ENCODE measurements at regions not wholly inside any gene's neighbourhood (a gene's known extent, or its start where the extent isn't known, plus 50 kb on each side); places are given as distances from the start of the nearest gene placed in this dataset.

DNA sequence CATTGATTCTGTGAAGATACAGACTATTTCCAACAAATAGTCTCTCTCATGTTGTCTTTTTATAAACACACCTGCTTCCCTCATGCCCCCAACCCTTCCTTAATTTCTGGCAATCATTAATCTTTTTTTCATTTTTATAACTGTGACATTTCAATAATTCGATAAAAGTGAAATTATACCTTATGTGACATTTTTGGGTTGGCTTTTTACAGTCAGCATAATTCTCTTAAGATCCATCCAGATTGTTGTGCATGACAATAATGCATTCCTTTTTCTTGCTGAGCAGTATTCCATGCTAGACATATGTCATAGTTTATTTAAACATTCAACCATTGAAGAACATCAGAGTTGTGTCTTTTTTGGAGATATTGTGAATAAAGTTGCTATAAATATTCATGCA is 541.8 kb upstream of the VRK2 start:
- Mint-ChIP-seq H3K36me3 (no peaks in the 10 kb centered on the region), H3K4me3 (no peak overlapping the region), H3K4me1 (no peaks in the 10 kb centered on the region), H3K9me3 (no peaks in the 10 kb centered on the region), H3K27me3 (ENCODE audit: insufficient read depth, low read depth) (no peaks in the 10 kb centered on the region), H3K27ac (no peak overlapping the region)
- H3K4me3 ChIP-seq, result no peak overlapping the region
- no peaks in the 10 kb centered on the region for H3K79me2 ChIP-seq (ENCODE audit: low read depth)
- H3K36me3 ChIP-seq, result no peaks in the 10 kb centered on the region
- H3K27ac ChIP-seq, result no peak overlapping the region
- no peaks in the 10 kb centered on the region for H3K9me3 ChIP-seq (ENCODE audit: low read depth)
- no peaks in the 10 kb centered on the region for H4K20me1 ChIP-seq (ENCODE audit: low read depth)
- H3K27me3 ChIP-seq, result no peaks in the 10 kb centered on the region
- H3K4me2 ChIP-seq, result no peak overlapping the region
- no peaks in the 10 kb centered on the region for H3K4me1 ChIP-seq
- no peaks in the 10 kb centered on the region for H3F3A ChIP-seq (ENCODE audit: low read depth)
- no peak for DNase-seq (ENCODE audit: low spot score)
- no peak overlapping the region for H2AFZ ChIP-seq (replicated peaks)
- TF ChIP-seq EZH2phosphoT487 (IDR thresholded peaks at IDR 0.05) (no peak), EZH2 (IDR thresholded peaks at IDR 0.05) (no peak)
- TF ChIP-seq, protein P1, sequence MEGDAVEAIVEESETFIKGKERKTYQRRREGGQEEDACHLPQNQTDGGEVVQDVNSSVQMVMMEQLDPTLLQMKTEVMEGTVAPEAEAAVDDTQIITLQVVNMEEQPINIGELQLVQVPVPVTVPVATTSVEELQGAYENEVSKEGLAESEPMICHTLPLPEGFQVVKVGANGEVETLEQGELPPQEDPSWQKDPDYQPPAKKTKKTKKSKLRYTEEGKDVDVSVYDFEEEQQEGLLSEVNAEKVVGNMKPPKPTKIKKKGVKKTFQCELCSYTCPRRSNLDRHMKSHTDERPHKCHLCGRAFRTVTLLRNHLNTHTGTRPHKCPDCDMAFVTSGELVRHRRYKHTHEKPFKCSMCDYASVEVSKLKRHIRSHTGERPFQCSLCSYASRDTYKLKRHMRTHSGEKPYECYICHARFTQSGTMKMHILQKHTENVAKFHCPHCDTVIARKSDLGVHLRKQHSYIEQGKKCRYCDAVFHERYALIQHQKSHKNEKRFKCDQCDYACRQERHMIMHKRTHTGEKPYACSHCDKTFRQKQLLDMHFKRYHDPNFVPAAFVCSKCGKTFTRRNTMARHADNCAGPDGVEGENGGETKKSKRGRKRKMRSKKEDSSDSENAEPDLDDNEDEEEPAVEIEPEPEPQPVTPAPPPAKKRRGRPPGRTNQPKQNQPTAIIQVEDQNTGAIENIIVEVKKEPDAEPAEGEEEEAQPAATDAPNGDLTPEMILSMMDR (IDR thresholded peaks at IDR 0.05), result no peak
- no peak overlapping the region for H3K9ac ChIP-seq

DNA sequence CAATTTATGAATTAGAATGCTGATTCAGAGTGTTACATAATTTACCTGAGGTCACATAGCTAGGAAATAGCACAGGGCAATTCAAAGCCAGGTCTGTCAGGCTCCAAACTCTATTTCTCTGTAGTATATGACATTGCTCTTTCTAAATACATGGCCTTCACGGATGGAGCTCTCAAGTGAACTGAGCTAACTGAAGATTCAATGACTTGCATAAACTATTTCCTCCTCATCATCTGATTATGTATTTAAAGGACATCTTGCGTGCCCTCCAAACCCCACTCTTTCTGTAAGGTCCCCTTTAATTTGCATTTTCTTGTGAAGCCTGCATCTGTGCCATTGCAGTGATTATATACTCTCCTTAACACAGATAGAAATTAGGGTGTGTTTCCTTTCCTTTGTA is 537.4 kb upstream of the VRK2 start:
- no peak overlapping the region for H3K27ac ChIP-seq
- no peaks in the 10 kb centered on the region for H3K36me3 Mint-ChIP-seq

DNA sequence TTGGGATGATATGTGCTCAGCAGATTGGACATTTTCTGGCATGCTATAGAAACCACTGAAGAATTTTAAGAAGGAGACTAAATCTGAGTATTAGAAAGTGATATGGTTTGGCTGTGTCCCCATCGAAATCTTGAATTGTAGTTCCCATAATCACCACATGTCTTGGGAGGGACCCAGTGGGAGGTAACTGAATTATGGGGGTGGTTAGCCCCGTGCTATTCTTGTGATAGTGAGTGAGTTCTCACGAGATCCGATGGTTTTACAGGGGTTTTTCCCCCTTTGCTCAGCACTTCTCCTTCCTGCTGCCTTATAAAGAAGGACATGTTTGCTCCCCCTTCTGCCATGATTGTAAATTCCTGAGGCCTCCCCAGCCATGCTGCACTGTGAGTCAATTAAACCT is 535.9 kb upstream of the VRK2 start:
- H3K9ac ChIP-seq, result no peak overlapping the region
- H3K9me3 Mint-ChIP-seq, result no peaks in the 10 kb centered on the region
- no peaks in the 10 kb centered on the region for H3F3A ChIP-seq (ENCODE audit: low read depth)
- H3K27me3 Mint-ChIP-seq (ENCODE audit: insufficient read depth, low read depth), result no peaks in the 10 kb centered on the region
- H3K4me3 ChIP-seq, result no peak overlapping the region
- no peaks in the 10 kb centered on the region for H4K20me1 ChIP-seq (ENCODE audit: low read depth)
- no peak overlapping the region for H3K4me3 Mint-ChIP-seq
- no peak overlapping the region for H2AFZ ChIP-seq (replicated peaks)
- no peaks in the 10 kb centered on the region for H3K4me1 Mint-ChIP-seq
- H3K27me3 ChIP-seq, result no peaks in the 10 kb centered on the region
- H3K27ac Mint-ChIP-seq, result no peak overlapping the region
- TF ChIP-seq, protein P1 (IDR thresholded peaks at IDR 0.05), result peak; percentile 7
- TF ChIP-seq EZH2phosphoT487 (IDR thresholded peaks at IDR 0.05), result no peak
- H3K36me3 ChIP-seq, result no peaks in the 10 kb centered on the region
- H3K79me2 ChIP-seq (ENCODE audit: low read depth), result no peaks in the 10 kb centered on the region
- H3K4me2 ChIP-seq, result no peak overlapping the region
- H3K4me1 ChIP-seq, result no peaks in the 10 kb centered on the region
- no peak overlapping the region for H3K27ac ChIP-seq
- no peak for DNase-seq (ENCODE audit: low spot score)
- no peaks in the 10 kb centered on the region for H3K36me3 Mint-ChIP-seq
- H3K9me3 ChIP-seq (ENCODE audit: low read depth), result no peaks in the 10 kb centered on the region

More for the DNA sequence above, 537.4 kb upstream of the VRK2 start:
- H3K27ac Mint-ChIP-seq, result no peak overlapping the region
- Histone ChIP-seq H3K4me1 (no peaks in the 10 kb centered on the region), H3K4me3 (no peak overlapping the region), H3K27me3 (no peaks in the 10 kb centered on the region), H3F3A (ENCODE audit: low read depth) (no peaks in the 10 kb centered on the region), H3K9me3 (ENCODE audit: low read depth) (no peaks in the 10 kb centered on the region), H3K4me2 (no peak overlapping the region), H3K36me3 (no peaks in the 10 kb centered on the region), H4K20me1 (ENCODE audit: low read depth) (no peaks in the 10 kb centered on the region), H3K79me2 (ENCODE audit: low read depth) (no peaks in the 10 kb centered on the region), H3K9ac (no peak overlapping the region), H2AFZ (replicated peaks) (no peak overlapping the region)
- TF ChIP-seq EZH2 (IDR thresholded peaks at IDR 0.05), result no peak
- no peak for TF ChIP-seq EZH2phosphoT487 (IDR thresholded peaks at IDR 0.05)
- TF ChIP-seq, protein P1 (IDR thresholded peaks at IDR 0.05), result no peak
- H3K27me3 Mint-ChIP-seq (ENCODE audit: insufficient read depth, low read depth), result no peaks in the 10 kb centered on the region
- no peak overlapping the region for H3K4me3 Mint-ChIP-seq
- DNase-seq (ENCODE audit: low spot score), result no peak
- no peaks in the 10 kb centered on the region for H3K9me3 Mint-ChIP-seq
- H3K4me1 Mint-ChIP-seq, result no peaks in the 10 kb centered on the region

DNA sequence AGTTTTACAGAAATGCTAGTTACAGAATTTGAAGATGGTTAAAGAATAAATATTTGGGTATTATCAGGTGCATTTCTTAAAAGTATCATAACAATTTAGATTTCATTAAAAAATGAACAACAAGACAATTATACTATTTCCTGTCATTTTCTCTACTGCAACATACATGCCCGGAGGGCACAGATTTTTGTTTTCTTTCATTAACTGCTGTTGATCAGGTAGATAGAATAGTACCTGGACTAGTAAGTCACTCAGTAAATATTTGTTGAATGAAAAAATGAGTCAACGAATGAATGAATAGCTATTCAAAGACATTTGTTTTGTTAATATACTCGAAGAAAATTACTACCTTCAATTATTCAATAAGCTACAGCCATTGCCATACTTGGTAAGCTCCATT is 531.2 kb upstream of the VRK2 start:
- Mint-ChIP-seq H3K27ac (no peak overlapping the region), H3K4me1 (no peaks in the 10 kb centered on the region), H3K9me3 (no peaks in the 10 kb centered on the region), H3K36me3 (no peaks in the 10 kb centered on the region), H3K4me3 (no peak overlapping the region), H3K27me3 (ENCODE audit: insufficient read depth, low read depth) (no peaks in the 10 kb centered on the region)
- no peaks in the 10 kb centered on the region for H3F3A ChIP-seq (ENCODE audit: low read depth)
- no peaks in the 10 kb centered on the region for H3K36me3 ChIP-seq
- no peak overlapping the region for H2AFZ ChIP-seq (replicated peaks)
- H3K79me2 ChIP-seq (ENCODE audit: low read depth), result no peaks in the 10 kb centered on the region
- H3K4me3 ChIP-seq, result no peak overlapping the region
- no peak overlapping the region for H3K4me2 ChIP-seq
- no peaks in the 10 kb centered on the region for H3K4me1 ChIP-seq
- no peaks in the 10 kb centered on the region for H4K20me1 ChIP-seq (ENCODE audit: low read depth)
- H3K27ac ChIP-seq, result no peak overlapping the region
- H3K9me3 ChIP-seq (ENCODE audit: low read depth), result no peaks in the 10 kb centered on the region
- no peak overlapping the region for H3K9ac ChIP-seq
- H3K27me3 ChIP-seq, result no peaks in the 10 kb centered on the region
- TF ChIP-seq EZH2phosphoT487 (IDR thresholded peaks at IDR 0.05), result no peak
- TF ChIP-seq, protein P1 (IDR thresholded peaks at IDR 0.05), result no peak
- no peak for DNase-seq (ENCODE audit: low spot score)
